ENCODE measurements at regions not wholly inside any gene's neighbourhood (a gene's known extent, or its start where the extent isn't known, plus 50 kb on each side); places are given as distances from the start of the nearest gene placed in this dataset.

- Mint-ChIP-seq H3K27ac (no peak overlapping the region), H3K27me3 (peaks cover 65 to 87% (median 72%) of the 10 kb centered on the region in 3 donors), H3K9me3 (peaks cover 0 to 8% (median 0%) of the 10 kb centered on the region in 7 donors), H3K36me3 (peaks cover 0 to 9% of the 10 kb centered on the region in 2 donors), H3K4me3 (peak overlapping the region in 4 of 8 donors; percentile 8 to 60 (median 54)), H3K4me1 (peaks cover 9 to 16% (median 12%) of the 10 kb centered on the region in 3 donors)
- DNase-seq: peak; percentile 42
- peak; percentile 41 to 42 for ATAC-seq (ENCODE audit: low read depth in 2 of 2)
Measured at GRCh38 chr5:1666812-1667588, 132.6 kb downstream of the MRPL36 start.

- peak overlapping the region in 4 of 8 donors; percentile 24 to 71 (median 58) for H3K4me3 Mint-ChIP-seq
- H3K9me3 Mint-ChIP-seq: peaks cover 0 to 8% (median 0%) of the 10 kb centered on the region in 7 donors
- peaks cover 9 to 16% (median 12%) of the 10 kb centered on the region in 3 donors for H3K4me1 Mint-ChIP-seq
- peaks cover 62 to 88% (median 75%) of the 10 kb centered on the region in 3 donors for H3K27me3 Mint-ChIP-seq
- H3K27ac Mint-ChIP-seq: no peak overlapping the region
- ATAC-seq (ENCODE audit: low read depth in 2 of 2) (no peak), DNase-seq (no peak)
- peaks cover 0 to 9% of the 10 kb centered on the region in 2 donors for H3K36me3 Mint-ChIP-seq
Measured at GRCh38 chr5:1666221-1666620, 133.4 kb downstream of the MRPL36 start.

- ATAC-seq (ENCODE audit: low read depth in 2 of 2) (no peak), DNase-seq (no peak)
- peaks cover 9 to 16% (median 12%) of the 10 kb centered on the region in 3 donors for H3K4me1 Mint-ChIP-seq
- H3K4me3 Mint-ChIP-seq: peak overlapping the region in 5 of 8 donors; percentile 8 to 71 (median 41)
- H3K36me3 Mint-ChIP-seq: peaks cover 0 to 9% of the 10 kb centered on the region in 2 donors
- peaks cover 0 to 8% (median 0%) of the 10 kb centered on the region in 7 donors for H3K9me3 Mint-ChIP-seq
- peaks cover 61 to 87% (median 74%) of the 10 kb centered on the region in 3 donors for H3K27me3 Mint-ChIP-seq
- H3K27ac Mint-ChIP-seq: peak overlapping the region in 1 of 6 donors; percentile 7
Measured at GRCh38 chr5:1665803-1666202, 133.8 kb downstream of the MRPL36 start.

GRCh38 chr5:1665231-1665630, 134.4 kb downstream of the MRPL36 start:
- Mint-ChIP-seq H3K36me3 (peaks cover 0 to 9% of the 10 kb centered on the region in 2 donors), H3K27ac (no peak overlapping the region), H3K9me3 (peaks cover 0 to 5% (median 0%) of the 10 kb centered on the region in 7 donors), H3K27me3 (peaks cover 58 to 87% (median 74%) of the 10 kb centered on the region in 3 donors), H3K4me3 (peak overlapping the region in 3 of 8 donors; percentile 8 to 67 (median 41)), H3K4me1 (peaks cover 9 to 16% (median 12%) of the 10 kb centered on the region in 3 donors)
- no peak for DNase-seq
- ATAC-seq (ENCODE audit: low read depth in 2 of 2): no peak

- ATAC-seq (ENCODE audit: low read depth in 2 of 2) (no peak), DNase-seq (no peak)
- Mint-ChIP-seq H3K9me3 (peaks cover 0 to 3% (median 0%) of the 10 kb centered on the region in 7 donors), H3K36me3 (peaks cover 0 to 9% of the 10 kb centered on the region in 2 donors), H3K27me3 (peaks cover 43 to 81% (median 69%) of the 10 kb centered on the region in 3 donors), H3K4me1 (peaks cover 9 to 12% (median 11%) of the 10 kb centered on the region in 3 donors), H3K27ac (no peak overlapping the region), H3K4me3 (no peak overlapping the region)
Measured at GRCh38 chr5:1663186-1663585, 136.5 kb downstream of the MRPL36 start.

GRCh38 chr5:1662559-1663085, 137.0 kb downstream of the MRPL36 start:
- ATAC-seq (ENCODE audit: low read depth in 2 of 2): no peak
- peaks cover 9 to 12% (median 11%) of the 10 kb centered on the region in 3 donors for H3K4me1 Mint-ChIP-seq
- DNase-seq: no peak
- H3K9me3 Mint-ChIP-seq: peaks cover 0 to 3% (median 0%) of the 10 kb centered on the region in 7 donors
- peaks cover 43 to 76% (median 65%) of the 10 kb centered on the region in 3 donors for H3K27me3 Mint-ChIP-seq
- no peak overlapping the region for H3K4me3 Mint-ChIP-seq
- H3K27ac Mint-ChIP-seq: no peak overlapping the region
- H3K36me3 Mint-ChIP-seq: peaks cover 0 to 9% of the 10 kb centered on the region in 2 donors

GRCh38 chr5:1661831-1662558, 137.6 kb downstream of the MRPL36 start:
- H3K27me3 Mint-ChIP-seq: peaks cover 43 to 81% (median 68%) of the 10 kb centered on the region in 3 donors
- H3K9me3 Mint-ChIP-seq: peaks cover 0 to 3% (median 0%) of the 10 kb centered on the region in 7 donors
- ATAC-seq (ENCODE audit: low read depth in 2 of 2) (no peak), DNase-seq (no peak)
- H3K36me3 Mint-ChIP-seq: peaks cover 0 to 9% of the 10 kb centered on the region in 2 donors
- no peak overlapping the region for H3K27ac Mint-ChIP-seq
- no peak overlapping the region for H3K4me3 Mint-ChIP-seq
- H3K4me1 Mint-ChIP-seq: peaks cover 9 to 12% (median 11%) of the 10 kb centered on the region in 3 donors

- no peak overlapping the region for H3K4me3 Mint-ChIP-seq
- peaks cover 38 to 82% (median 66%) of the 10 kb centered on the region in 3 donors for H3K27me3 Mint-ChIP-seq
- H3K4me1 Mint-ChIP-seq: peaks cover 8 to 12% (median 9%) of the 10 kb centered on the region in 3 donors
- DNase-seq (no peak), ATAC-seq (ENCODE audit: low read depth in 2 of 2) (no peak)
- H3K9me3 Mint-ChIP-seq: peaks cover 0 to 3% (median 0%) of the 10 kb centered on the region in 7 donors
- peaks cover 0 to 9% of the 10 kb centered on the region in 2 donors for H3K36me3 Mint-ChIP-seq
- no peak overlapping the region for H3K27ac Mint-ChIP-seq
Measured at GRCh38 chr5:1661311-1661710, 137.6 kb upstream of the LPCAT1 start.

GRCh38 chr5:1660511-1660910, 136.8 kb upstream of the LPCAT1 start:
- no peaks in the 10 kb centered on the region for H3K9me3 Mint-ChIP-seq
- peaks cover 0 to 3% of the 10 kb centered on the region in 2 donors for H3K36me3 Mint-ChIP-seq
- no peak overlapping the region for H3K4me3 Mint-ChIP-seq
- ATAC-seq (ENCODE audit: low read depth in 2 of 2) (no peak), DNase-seq (no peak)
- peaks cover 0 to 5% (median 4%) of the 10 kb centered on the region in 3 donors for H3K4me1 Mint-ChIP-seq
- H3K27me3 Mint-ChIP-seq: peaks cover 30 to 74% (median 58%) of the 10 kb centered on the region in 3 donors
- no peak overlapping the region for H3K27ac Mint-ChIP-seq

GRCh38 chr5:1660001-1660400, 136.2 kb upstream of the LPCAT1 start:
- Mint-ChIP-seq H3K9me3 (no peaks in the 10 kb centered on the region), H3K36me3 (no peaks in the 10 kb centered on the region), H3K27ac (no peak overlapping the region), H3K27me3 (peaks cover 28 to 69% (median 53%) of the 10 kb centered on the region in 3 donors), H3K4me1 (peaks cover 0 to 4% (median 0%) of the 10 kb centered on the region in 3 donors), H3K4me3 (no peak overlapping the region)
- ATAC-seq (ENCODE audit: low read depth in 2 of 2) (no peak), DNase-seq (no peak)

- DNase-seq: no peak
- no peaks in the 10 kb centered on the region for H3K36me3 Mint-ChIP-seq
Measured at GRCh38 chr5:1659100-1659981, 135.6 kb upstream of the LPCAT1 start.

GRCh38 chr5:1658665-1659064, 134.9 kb upstream of the LPCAT1 start:
- peaks cover 18 to 64% (median 43%) of the 10 kb centered on the region in 3 donors for H3K27me3 Mint-ChIP-seq
- H3K9me3 Mint-ChIP-seq: no peaks in the 10 kb centered on the region
- peaks cover 3 to 9% (median 5%) of the 10 kb centered on the region in 3 donors for H3K4me1 Mint-ChIP-seq
- H3K4me3 Mint-ChIP-seq: no peak overlapping the region
- H3K36me3 Mint-ChIP-seq: no peaks in the 10 kb centered on the region
- H3K27ac Mint-ChIP-seq: no peak overlapping the region
- no peak for DNase-seq
- ATAC-seq (ENCODE audit: low read depth in 2 of 2): no peak

More at GRCh38 chr5:1659100-1659981, 135.6 kb upstream of the LPCAT1 start:
- H3K27ac Mint-ChIP-seq: no peak overlapping the region
- H3K4me1 Mint-ChIP-seq: peaks cover 3 to 9% (median 4%) of the 10 kb centered on the region in 3 donors
- peaks cover 21 to 66% (median 47%) of the 10 kb centered on the region in 3 donors for H3K27me3 Mint-ChIP-seq
- no peaks in the 10 kb centered on the region for H3K9me3 Mint-ChIP-seq
- no peak for ATAC-seq (ENCODE audit: low read depth in 2 of 2)
- H3K4me3 Mint-ChIP-seq: no peak overlapping the region
